Epidermal melanocyte (primary cell): ENCODE measurements at regions not wholly inside any gene's neighbourhood (a gene's known extent, or its start where the extent isn't known, plus 50 kb on each side); places are given as distances from the start of the nearest gene placed in this dataset.

Experiments
- DNase-seq: peaks from one replicate; pipeline ENCODE4 v3.0.0; 2011; ENCODE audit warnings: low spot score; ENCODE audit not compliant: insufficient read length

- no peak for DNase-seq
Measured at GRCh38 chr6:15026832-15027231, 219.0 kb upstream of the JARID2 start.

- DNase-seq, result no peak
Measured at GRCh38 chr6:15027472-15027871, 218.4 kb upstream of the JARID2 start.

- DNase-seq, result no peak
Measured at GRCh38 chr6:15032015-15032414, 213.9 kb upstream of the JARID2 start.

- no peak for DNase-seq
Measured at GRCh38 chr6:15033850-15034203, 212.0 kb upstream of the JARID2 start.

GRCh38 chr6:15036690-15037245 lies 209.1 kb upstream of the JARID2 start:
- DNase-seq, result no peak

- DNase-seq, result no peak
Measured at GRCh38 chr6:15037253-15037652, 208.6 kb upstream of the JARID2 start.

GRCh38 chr6:15038013-15038791 lies 207.7 kb upstream of the JARID2 start:
- no peak for DNase-seq

- no peak for DNase-seq
Measured at GRCh38 chr6:15039136-15039535, 206.7 kb upstream of the JARID2 start.

GRCh38 chr6:15042938-15043337 lies 202.9 kb upstream of the JARID2 start:
- DNase-seq, result no peak

- no peak for DNase-seq
Measured at GRCh38 chr6:15044146-15044882, 201.6 kb upstream of the JARID2 start.

GRCh38 chr6:15044948-15045347 lies 200.9 kb upstream of the JARID2 start:
- DNase-seq, result no peak

GRCh38 chr6:15046751-15047150 lies 199.1 kb upstream of the JARID2 start:
- DNase-seq, result no peak

GRCh38 chr6:15048367-15048766 lies 197.5 kb upstream of the JARID2 start:
- DNase-seq, result no peak

- DNase-seq, result no peak
Measured at GRCh38 chr6:15058200-15059061, 187.4 kb upstream of the JARID2 start.

- DNase-seq, result no peak
Measured at GRCh38 chr6:15061180-15061641, 184.7 kb upstream of the JARID2 start.

GRCh38 chr6:15061908-15062515 lies 183.9 kb upstream of the JARID2 start:
- no peak for DNase-seq

GRCh38 chr6:15062516-15063252 lies 183.2 kb upstream of the JARID2 start:
- no peak for DNase-seq

- no peak for DNase-seq
Measured at GRCh38 chr6:15063253-15063853, 182.5 kb upstream of the JARID2 start.

- DNase-seq, result no peak
Measured at GRCh38 chr6:15065261-15065989, 180.4 kb upstream of the JARID2 start.
